Activated naive CD4-positive, alpha-beta T cell treated with anti-CD3 and anti-CD28 coated beads, Interleukin-2, amount 50 U/mL, for 24 hours (primary cell): ENCODE measurements at regions not wholly inside any gene's neighbourhood (a gene's known extent, or its start where the extent isn't known, plus 50 kb on each side); places are given as distances from the start of the nearest gene placed in this dataset.

ENCODE experiments used
- H3K27ac Mint-ChIP-seq: one replicate; pipeline ENCODE4 v1.8.0; 2021; ENCODE audit warnings: mild to moderate bottlenecking, mixed read lengths
- H3K27me3 Mint-ChIP-seq: one replicate; pipeline ENCODE4 v1.8.0; 2021; ENCODE audit warnings: mixed read lengths
- H3K36me3 Mint-ChIP-seq: one replicate; pipeline ENCODE4 v1.8.0; 2021; ENCODE audit warnings: mixed read lengths
- H3K4me1 Mint-ChIP-seq: one replicate; pipeline ENCODE4 v1.8.0; 2021; ENCODE audit warnings: mixed read lengths
- H3K4me3 Mint-ChIP-seq: one replicate; pipeline ENCODE4 v1.8.0; 2021; ENCODE audit warnings: mild to moderate bottlenecking, mixed read lengths
- H3K9me3 Mint-ChIP-seq: one replicate; pipeline ENCODE4 v1.8.0; 2021; ENCODE audit warnings: mixed read lengths

GRCh38 chr7:36092221-36092771, 60.8 kb upstream of the EEPD1 start:
- Mint-ChIP-seq H3K27ac (no peak overlapping the region), H3K27me3 (no peaks in the 10 kb centered on the region), H3K4me3 (no peak overlapping the region), H3K36me3 (peaks cover 5% of the 10 kb centered on the region), H3K4me1 (no peaks in the 10 kb centered on the region), H3K9me3 (no peaks in the 10 kb centered on the region)

- Mint-ChIP-seq H3K9me3 (peaks cover 7% of the 10 kb centered on the region), H3K27me3 (no peaks in the 10 kb centered on the region), H3K4me3 (no peak overlapping the region), H3K36me3 (peaks cover 7% of the 10 kb centered on the region), H3K27ac (no peak overlapping the region), H3K4me1 (no peaks in the 10 kb centered on the region)
These were observed 56.5 kb upstream of the EEPD1 start for GRCh38 chr7:36096460-36097095.

- Mint-ChIP-seq H3K4me1 (no peaks in the 10 kb centered on the region), H3K4me3 (no peak overlapping the region), H3K27me3 (no peaks in the 10 kb centered on the region), H3K9me3 (peaks cover 7% of the 10 kb centered on the region), H3K27ac (no peak overlapping the region), H3K36me3 (peaks cover 7% of the 10 kb centered on the region)
These were observed 55.0 kb upstream of the EEPD1 start for GRCh38 chr7:36098096-36098495.

GRCh38 chr7:36100226-36100625, 52.8 kb upstream of the EEPD1 start:
- Mint-ChIP-seq H3K4me1 (no peaks in the 10 kb centered on the region), H3K4me3 (no peak overlapping the region), H3K27ac (no peak overlapping the region), H3K27me3 (no peaks in the 10 kb centered on the region), H3K9me3 (peaks cover 7% of the 10 kb centered on the region), H3K36me3 (peaks cover 7% of the 10 kb centered on the region)

GRCh38 chr7:36100634-36101033, 52.4 kb upstream of the EEPD1 start:
- H3K27ac Mint-ChIP-seq, result no peak overlapping the region
- H3K36me3 Mint-ChIP-seq, result peaks cover 7% of the 10 kb centered on the region
- H3K27me3 Mint-ChIP-seq, result no peaks in the 10 kb centered on the region
- peaks cover 7% of the 10 kb centered on the region for H3K9me3 Mint-ChIP-seq
- H3K4me3 Mint-ChIP-seq, result no peak overlapping the region
- no peaks in the 10 kb centered on the region for H3K4me1 Mint-ChIP-seq
